ENCODE measurements at regions not wholly inside any gene's neighbourhood (a gene's known extent, or its start where the extent isn't known, plus 50 kb on each side); places are given as distances from the start of the nearest gene placed in this dataset.
"Not testable (repeated sequence)": the region's sequence is repeated elsewhere in the genome, so short reads cannot be mapped to it uniquely, and the experiment has no call there.

GRCh38 chr14:22176957-22177356 lies 412.1 kb downstream of the DAD1 start:
- Histone ChIP-seq H3K4me2 (ENCODE audit: low read depth, low read length, poor library complexity, severe bottlenecking) (no peak overlapping the region), H3K9ac (ENCODE audit: low read length) (no peak overlapping the region), H3K27ac (ENCODE audit: low read length) (no peak overlapping the region), H3K4me1 (ENCODE audit: low read length) (no peaks in the 10 kb centered on the region), H3K9me3 (ENCODE audit: low read length) (no peaks in the 10 kb centered on the region), H3K27me3 (ENCODE audit: low read length) (no peaks in the 10 kb centered on the region), H3K4me3 (ENCODE audit: low read length) (no peak overlapping the region), H4K20me1 (ENCODE audit: insufficient read depth, low read depth, low read length) (no peaks in the 10 kb centered on the region), H3K36me3 (ENCODE audit: insufficient read depth, low read length) (no peaks in the 10 kb centered on the region), H3K9me2 (replicated peaks; ENCODE audit: insufficient read depth, low read length) (no peaks in the 10 kb centered on the region), H2AFZ (ENCODE audit: low read length) (no peak overlapping the region), H3K79me2 (ENCODE audit: low read length) (no peaks in the 10 kb centered on the region)
- no peak for DNase-seq

- not testable (repeated sequence) for H2AFZ ChIP-seq (ENCODE audit: low read length); H3K4me3 ChIP-seq (ENCODE audit: low read length); H4K20me1 ChIP-seq (ENCODE audit: insufficient read depth, low read depth, low read length); DNase-seq; H3K36me3 ChIP-seq (ENCODE audit: insufficient read depth, low read length); H3K4me2 ChIP-seq (ENCODE audit: low read depth, low read length, poor library complexity, severe bottlenecking); H3K79me2 ChIP-seq (ENCODE audit: low read length); H3K27me3 ChIP-seq (ENCODE audit: low read length); H3K4me1 ChIP-seq (ENCODE audit: low read length); H3K27ac ChIP-seq (ENCODE audit: low read length); H3K9me3 ChIP-seq (ENCODE audit: low read length); H3K9ac ChIP-seq (ENCODE audit: low read length); H3K9me2 ChIP-seq (replicated peaks; ENCODE audit: insufficient read depth, low read length)
Measured at GRCh38 chr14:22175278-22175558, 413.8 kb downstream of the DAD1 start.

- Histone ChIP-seq H3K9me3 (ENCODE audit: low read length) (no peaks in the 10 kb centered on the region), H3K4me3 (ENCODE audit: low read length) (no peak overlapping the region), H4K20me1 (ENCODE audit: insufficient read depth, low read depth, low read length) (no peaks in the 10 kb centered on the region), H3K9me2 (replicated peaks; ENCODE audit: insufficient read depth, low read length) (no peaks in the 10 kb centered on the region), H3K4me2 (ENCODE audit: low read depth, low read length, poor library complexity, severe bottlenecking) (no peak overlapping the region), H3K36me3 (ENCODE audit: insufficient read depth, low read length) (no peaks in the 10 kb centered on the region), H3K27ac (ENCODE audit: low read length) (no peak overlapping the region), H3K9ac (ENCODE audit: low read length) (no peak overlapping the region), H2AFZ (ENCODE audit: low read length) (no peak overlapping the region), H3K4me1 (ENCODE audit: low read length) (no peaks in the 10 kb centered on the region), H3K79me2 (ENCODE audit: low read length) (no peaks in the 10 kb centered on the region), H3K27me3 (ENCODE audit: low read length) (no peaks in the 10 kb centered on the region)
- no peak for DNase-seq
Measured at GRCh38 chr14:22174412-22175277, 414.4 kb downstream of the DAD1 start.

GRCh38 chr14:22168092-22168955 lies 420.7 kb downstream of the DAD1 start:
- Histone ChIP-seq H3K27ac (ENCODE audit: low read length) (no peak overlapping the region), H3K79me2 (ENCODE audit: low read length) (no peaks in the 10 kb centered on the region), H3K9me2 (replicated peaks; ENCODE audit: insufficient read depth, low read length) (no peaks in the 10 kb centered on the region), H3K4me2 (ENCODE audit: low read depth, low read length, poor library complexity, severe bottlenecking) (no peak overlapping the region), H2AFZ (ENCODE audit: low read length) (no peak overlapping the region), H3K9ac (ENCODE audit: low read length) (no peak overlapping the region), H3K27me3 (ENCODE audit: low read length) (no peaks in the 10 kb centered on the region), H4K20me1 (ENCODE audit: insufficient read depth, low read depth, low read length) (no peaks in the 10 kb centered on the region), H3K9me3 (ENCODE audit: low read length) (no peaks in the 10 kb centered on the region), H3K4me1 (ENCODE audit: low read length) (no peaks in the 10 kb centered on the region), H3K36me3 (ENCODE audit: insufficient read depth, low read length) (no peaks in the 10 kb centered on the region), H3K4me3 (ENCODE audit: low read length) (no peak overlapping the region)
- peak; percentile 50 for DNase-seq

- Histone ChIP-seq H4K20me1 (ENCODE audit: insufficient read depth, low read depth, low read length) (no peaks in the 10 kb centered on the region), H3K4me3 (ENCODE audit: low read length) (no peak overlapping the region), H3K36me3 (ENCODE audit: insufficient read depth, low read length) (no peaks in the 10 kb centered on the region), H3K9ac (ENCODE audit: low read length) (no peak overlapping the region), H3K9me3 (ENCODE audit: low read length) (no peaks in the 10 kb centered on the region), H2AFZ (ENCODE audit: low read length) (no peak overlapping the region), H3K4me1 (ENCODE audit: low read length) (peaks cover 3% of the 10 kb centered on the region; the same call in 1 of the 2 replicates), H3K27ac (ENCODE audit: low read length) (no peak overlapping the region), H3K4me2 (ENCODE audit: low read depth, low read length, poor library complexity, severe bottlenecking) (no peak overlapping the region), H3K79me2 (ENCODE audit: low read length) (no peaks in the 10 kb centered on the region), H3K27me3 (ENCODE audit: low read length) (no peaks in the 10 kb centered on the region), H3K9me2 (replicated peaks; ENCODE audit: insufficient read depth, low read length) (no peaks in the 10 kb centered on the region)
- DNase-seq = no peak
Measured at GRCh38 chr14:22164616-22165015, 424.4 kb downstream of the DAD1 start.

- H3K9ac ChIP-seq (ENCODE audit: low read length) = no peak overlapping the region
- H3K4me1 ChIP-seq (ENCODE audit: low read length) = peaks cover 3% of the 10 kb centered on the region; the same call in 1 of the 2 replicates
- no peak overlapping the region for H3K27ac ChIP-seq (ENCODE audit: low read length)
- no peaks in the 10 kb centered on the region for H3K79me2 ChIP-seq (ENCODE audit: low read length)
- no peaks in the 10 kb centered on the region for H4K20me1 ChIP-seq (ENCODE audit: insufficient read depth, low read depth, low read length)
- H3K27me3 ChIP-seq (ENCODE audit: low read length) = no peaks in the 10 kb centered on the region
- no peak overlapping the region for H2AFZ ChIP-seq (ENCODE audit: low read length)
- no peaks in the 10 kb centered on the region for H3K36me3 ChIP-seq (ENCODE audit: insufficient read depth, low read length)
- no peak overlapping the region for H3K4me3 ChIP-seq (ENCODE audit: low read length)
- H3K9me2 ChIP-seq (replicated peaks; ENCODE audit: insufficient read depth, low read length) = no peaks in the 10 kb centered on the region
- peak; percentile 55 for DNase-seq
- no peak overlapping the region for H3K4me2 ChIP-seq (ENCODE audit: low read depth, low read length, poor library complexity, severe bottlenecking)
- H3K9me3 ChIP-seq (ENCODE audit: low read length) = no peaks in the 10 kb centered on the region
Measured at GRCh38 chr14:22163051-22163450, 426.0 kb downstream of the DAD1 start.

GRCh38 chr14:22159957-22160356 lies 429.1 kb downstream of the DAD1 start:
- peaks cover 3% of the 10 kb centered on the region; the same call in 1 of the 2 replicates for H3K4me1 ChIP-seq (ENCODE audit: low read length)
- no peaks in the 10 kb centered on the region for H3K9me2 ChIP-seq (replicated peaks; ENCODE audit: insufficient read depth, low read length)
- H3K79me2 ChIP-seq (ENCODE audit: low read length) = no peaks in the 10 kb centered on the region
- H3K27ac ChIP-seq (ENCODE audit: low read length) = no peak overlapping the region
- DNase-seq = peak; percentile 47
- H3K36me3 ChIP-seq (ENCODE audit: insufficient read depth, low read length) = no peaks in the 10 kb centered on the region
- H3K4me2 ChIP-seq (ENCODE audit: low read depth, low read length, poor library complexity, severe bottlenecking) = no peak overlapping the region
- no peak overlapping the region for H2AFZ ChIP-seq (ENCODE audit: low read length)
- H3K9me3 ChIP-seq (ENCODE audit: low read length) = no peaks in the 10 kb centered on the region
- no peaks in the 10 kb centered on the region for H4K20me1 ChIP-seq (ENCODE audit: insufficient read depth, low read depth, low read length)
- H3K9ac ChIP-seq (ENCODE audit: low read length) = no peak overlapping the region
- H3K27me3 ChIP-seq (ENCODE audit: low read length) = no peaks in the 10 kb centered on the region
- no peak overlapping the region for H3K4me3 ChIP-seq (ENCODE audit: low read length)

- Histone ChIP-seq H3K9me2 (replicated peaks; ENCODE audit: insufficient read depth, low read length) (no peaks in the 10 kb centered on the region), H3K36me3 (ENCODE audit: insufficient read depth, low read length) (no peaks in the 10 kb centered on the region), H3K9ac (ENCODE audit: low read length) (no peak overlapping the region), H3K9me3 (ENCODE audit: low read length) (no peaks in the 10 kb centered on the region), H4K20me1 (ENCODE audit: insufficient read depth, low read depth, low read length) (no peaks in the 10 kb centered on the region), H3K4me2 (ENCODE audit: low read depth, low read length, poor library complexity, severe bottlenecking) (no peak overlapping the region), H3K27me3 (ENCODE audit: low read length) (no peaks in the 10 kb centered on the region), H3K4me1 (ENCODE audit: low read length) (peaks cover 3% of the 10 kb centered on the region; the same call in 1 of the 2 replicates), H3K79me2 (ENCODE audit: low read length) (no peaks in the 10 kb centered on the region), H3K27ac (ENCODE audit: low read length) (no peak overlapping the region), H2AFZ (ENCODE audit: low read length) (no peak overlapping the region), H3K4me3 (ENCODE audit: low read length) (no peak overlapping the region)
- no peak for DNase-seq
Measured at GRCh38 chr14:22159099-22159498, 429.9 kb downstream of the DAD1 start.

Data from Karpas-422 (cell line).